ENCODE measurements at regions not wholly inside any gene's neighbourhood (a gene's known extent, or its start where the extent isn't known, plus 50 kb on each side); places are given as distances from the start of the nearest gene placed in this dataset.

DNA sequence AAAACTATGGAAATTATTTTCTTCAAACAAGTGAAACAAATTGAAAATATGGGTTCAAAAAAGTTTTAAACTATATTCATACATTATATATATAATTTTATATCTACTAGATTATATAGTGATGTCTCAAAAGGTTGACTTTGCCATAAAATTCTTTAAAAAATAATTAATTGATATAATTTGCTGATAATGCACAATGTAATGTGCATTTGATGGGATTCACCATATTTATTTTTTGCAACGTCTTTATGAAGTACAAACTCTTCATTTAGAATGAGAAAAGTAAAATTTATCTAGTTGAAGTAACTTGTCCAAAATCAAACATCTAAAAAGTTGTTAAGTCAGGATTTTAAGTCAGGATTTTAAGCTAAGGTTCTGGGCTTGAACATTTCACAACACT lies 1954.5 kb upstream of the PCDH20 start:
- no CpG with 5 or more reads among the region's 1 CpG for WGBS (ENCODE audit: extremely low coverage, insufficient read length, low lambda C conversion rate)

More for the DNA sequence above, 1954.5 kb upstream of the PCDH20 start:
- Histone ChIP-seq H3K9ac (ENCODE audit: extremely low read depth, insufficient read length, low read length) (no peak overlapping the region), H4K8ac (replicated peaks; ENCODE audit: insufficient read length, low read depth, low read length) (no peak overlapping the region), H3T11ph (ENCODE audit: low read length) (no peak overlapping the region), H3K14ac (ENCODE audit: insufficient read depth, low read length) (no peak overlapping the region), H2BK120ac (ENCODE audit: low read depth, low read length, poor library complexity, severe bottlenecking) (no peak overlapping the region), H2BK12ac (ENCODE audit: insufficient read length, low read depth, low read length) (no peak overlapping the region), H4K91ac (ENCODE audit: insufficient read length, low read depth, low read length) (no peak overlapping the region), H3K23ac (ENCODE audit: insufficient read length, low read depth, low read length) (no peak overlapping the region), H3K4me1 (ENCODE audit: insufficient read depth, low read length) (no peaks in the 10 kb centered on the region), H3K4ac (ENCODE audit: low read depth, low read length) (no peak overlapping the region), H2BK15ac (ENCODE audit: low read depth, low read length) (no peak overlapping the region), H3K79me2 (ENCODE audit: insufficient read depth, low read length) (no peaks in the 10 kb centered on the region), H2AFZ (ENCODE audit: low read length) (no peak overlapping the region), H2AK5ac (ENCODE audit: insufficient read length, low read length) (no peak overlapping the region), H3K27me3 (ENCODE audit: insufficient read depth, low read length) (no peaks in the 10 kb centered on the region), H3K9me3 (ENCODE audit: control insufficient read depth, low read depth, low read length) (no peaks in the 10 kb centered on the region), H3K18ac (ENCODE audit: insufficient read length, low read depth, low read length) (no peak overlapping the region), H4K5ac (ENCODE audit: insufficient read length, low read depth, low read length) (no peak overlapping the region), H4K20me1 (ENCODE audit: control insufficient read depth, insufficient read depth, insufficient read length) (no peaks in the 10 kb centered on the region), H3K79me1 (ENCODE audit: insufficient read depth, low read depth, low read length, poor library complexity, severe bottlenecking) (no peaks in the 10 kb centered on the region), H2BK20ac (ENCODE audit: low read depth, low read length, poor library complexity, severe bottlenecking) (no peak overlapping the region), H3K56ac (ENCODE audit: insufficient read length, low read depth, low read length) (no peak overlapping the region), H3K4me2 (ENCODE audit: insufficient read depth, insufficient read length, low read length) (no peak overlapping the region), H3K27ac (ENCODE audit: insufficient read length, low read depth, low read length) (no peak overlapping the region), H3K23me2 (ENCODE audit: insufficient read length, low read depth, low read length, poor library complexity, severe bottlenecking) (no peaks in the 10 kb centered on the region), H2BK5ac (ENCODE audit: insufficient read length, low read length) (no peak overlapping the region)
- H3K27me3 Mint-ChIP-seq (ENCODE audit: low read depth), result no peaks in the 10 kb centered on the region
- H3K9me3 Mint-ChIP-seq, result no peaks in the 10 kb centered on the region
- no peaks in the 10 kb centered on the region for H3K36me3 Mint-ChIP-seq (ENCODE audit: insufficient read depth in 1 of 3, low read depth in 3 of 3)
- no peak overlapping the region for H3K4me3 Mint-ChIP-seq
- TF ChIP-seq CTCF (conservative IDR thresholded peaks at IDR 0.05), result no peak
- no peaks in the 10 kb centered on the region for H3K4me1 Mint-ChIP-seq
- no peak overlapping the region for H3K27ac Mint-ChIP-seq
- no peak for DNase-seq
